B cell (primary cell): ENCODE measurements at regions not wholly inside any gene's neighbourhood (a gene's known extent, or its start where the extent isn't known, plus 50 kb on each side); places are given as distances from the start of the nearest gene placed in this dataset.

Experiments
- ATAC-seq: fragments of 200-7000 bp; cut with Tn5 transposase; one replicate; pipeline ENCODE4 v1.10.0; 2021; ENCODE audit warnings: low read depth, mild to moderate bottlenecking, moderate number of reproducible peaks, moderate library complexity
- CTCF ChIA-PET: fragments of 350-600 bp; sonication (Branson Sonifier 250); formaldehyde crosslinking; loops from one replicate; lab custom pipeline; 2021; ENCODE audit warnings: antibody characterized with exemption, inconsistent platforms; lab: Charles Lee
- POLR2A ChIA-PET: fragments of 350-600 bp; sonication (Branson Sonifier 250); formaldehyde crosslinking; loops from one replicate; lab custom pipeline; 2021; ENCODE audit warnings: antibody characterized with exemption; lab: Charles Lee
- DNase-seq: peaks from one replicate; pipeline ENCODE4 v3.0.0; 2013
- H2AFZ ChIP-seq: 2 replicates; pipeline ENCODE4 v1.6.1; 2012; ENCODE audit warnings: mild to moderate bottlenecking, low read depth, low read length; ENCODE audit not compliant: insufficient read depth, poor library complexity, severe bottlenecking
- H3K27ac ChIP-seq, 2 donors: 1 replicate in 1 of 2; 2 replicates in 1 of 2; pipeline ENCODE4 v1.5.1; 2012 to 2013; ENCODE audit warnings: low read length in 2 of 2, mild to moderate bottlenecking in 2 of 2, moderate library complexity in 1 of 2
- H3K27me3 ChIP-seq, 4 experiments: fragments of 200-600 bp in 1 of 4; sonication (generic) in 1 of 4; replicated peaks in 1 of 4; 1 replicate in 2 of 4; 2 replicates in 2 of 4; pipeline versions ENCODE4 v1.6.1 to v1.7.0; 2013 to 2016; ENCODE audit warnings: low read length in 3 of 4, mild to moderate bottlenecking in 2 of 4, mixed read lengths in 1 of 4, moderate library complexity in 1 of 4; ENCODE audit not compliant: insufficient read depth in 4 of 4, control insufficient read depth in 3 of 4; ENCODE audit errors: control extremely low read depth in 1 of 4
- H3K36me3 ChIP-seq, 2 experiments: replicated peaks in 1 of 2; 1 replicate in 1 of 2; 2 replicates in 1 of 2; pipeline versions ENCODE4 v1.6.1 to v1.7.1; 2013; ENCODE audit warnings: low read length in 1 of 2; ENCODE audit not compliant: insufficient read depth in 2 of 2, control insufficient read depth in 1 of 2; ENCODE audit errors: control extremely low read depth in 1 of 2, extremely low read depth in 1 of 2
- H3K4me1 ChIP-seq, 2 donors: fragments of 200-600 bp in 1 of 2; sonication (generic) in 1 of 2; 1 replicate in 1 of 2; 2 replicates in 1 of 2; pipeline versions ENCODE4 v1.5.1 to v1.6.1; 2013 to 2017; ENCODE audit warnings: low read length in 2 of 2; ENCODE audit not compliant: control insufficient read depth in 2 of 2, insufficient read depth in 2 of 2
- H3K4me2 ChIP-seq: replicated peaks from 2 replicates; pipeline ENCODE3; 2012; ENCODE audit warnings: mild to moderate bottlenecking, low read depth, low read length; ENCODE audit not compliant: poor library complexity, severe bottlenecking
- H3K4me3 ChIP-seq, 5 experiments: fragments of 200-600 bp in 1 of 5; sonication (generic) in 1 of 5; 1 replicate in 3 of 5; 2 replicates in 2 of 5; pipeline versions ENCODE4 v1.5.1 to v1.7.0; 2011 to 2016; ENCODE audit warnings: low read length in 4 of 5, mild to moderate bottlenecking in 4 of 5, low read depth in 2 of 5, control low read depth in 1 of 5, moderate library complexity in 1 of 5; ENCODE audit not compliant: insufficient read depth in 1 of 5; ENCODE audit errors: control extremely low read depth in 1 of 5, extremely low read depth in 1 of 5
- H3K79me2 ChIP-seq: fragments of 200-600 bp; sonication (generic); one replicate; pipeline ENCODE4 v1.6.0; 2016; ENCODE audit warnings: low read length; ENCODE audit not compliant: control insufficient read depth, insufficient read depth
- H3K9ac ChIP-seq: fragments of 200-600 bp; sonication (generic); 2 replicates; pipeline ENCODE4 v1.6.1; 2017; ENCODE audit warnings: mild to moderate bottlenecking, low read length, moderate library complexity
- H3K9me3 ChIP-seq, 3 donors: one replicate each; pipeline versions ENCODE4 v1.6.1 to v1.7.1; 2013; ENCODE audit warnings: low read length in 2 of 3; ENCODE audit not compliant: control insufficient read depth in 2 of 3, insufficient read depth in 1 of 3; ENCODE audit errors: control extremely low read depth in 1 of 3
- H4K20me1 ChIP-seq: 2 replicates; pipeline ENCODE4 v1.6.0; 2012; ENCODE audit warnings: mild to moderate bottlenecking, low read length; ENCODE audit not compliant: insufficient read depth, control insufficient read depth, poor library complexity, severe bottlenecking
- H3K27ac Mint-ChIP-seq: one replicate; pipeline ENCODE4 v1.8.0; 2021; ENCODE audit warnings: mixed read lengths
- H3K27me3 Mint-ChIP-seq: one replicate; pipeline ENCODE4 v1.8.0; 2021; ENCODE audit warnings: mixed read lengths
- H3K4me1 Mint-ChIP-seq: one replicate; pipeline ENCODE4 v1.8.0; 2021; ENCODE audit warnings: mixed read lengths
- H3K4me3 Mint-ChIP-seq: one replicate; pipeline ENCODE4 v1.8.0; 2021; ENCODE audit warnings: mixed read lengths
- H3K9me3 Mint-ChIP-seq: one replicate; pipeline ENCODE4 v1.8.0; 2022; ENCODE audit warnings: mixed read lengths; ENCODE audit not compliant: insufficient read depth
- CTCF ChIP-seq: fragments of 200-600 bp; IDR thresholded peaks from one replicate; pipeline ENCODE4 v1.8.0; 2022; ENCODE audit warnings: antibody characterized with exemption, mild to moderate bottlenecking
- EZH2 ChIP-seq: IDR thresholded peaks from 2 replicates; pipeline ENCODE4 v1.6.1; 2012; ENCODE audit warnings: borderline replicate concordance, low read depth, mild to moderate bottlenecking, moderate library complexity, low read length; ENCODE audit not compliant: insufficient read depth, poor library complexity, severe bottlenecking
- WGBS: methylation state at CpG from one replicate; pipeline ENCODE4 v1.1.5; 2013; ENCODE audit warnings: missing lambda C conversion rate; ENCODE audit not compliant: insufficient coverage; 5-methylcytosine and 5-hydroxymethylcytosine counted together
- intact Hi-C: fragments of 100-400 bp; cut with micrococcal nuclease; formaldehyde crosslinking; loops from one replicate; pipeline ENCODE4 v1.10.0; 2022

DNA sequence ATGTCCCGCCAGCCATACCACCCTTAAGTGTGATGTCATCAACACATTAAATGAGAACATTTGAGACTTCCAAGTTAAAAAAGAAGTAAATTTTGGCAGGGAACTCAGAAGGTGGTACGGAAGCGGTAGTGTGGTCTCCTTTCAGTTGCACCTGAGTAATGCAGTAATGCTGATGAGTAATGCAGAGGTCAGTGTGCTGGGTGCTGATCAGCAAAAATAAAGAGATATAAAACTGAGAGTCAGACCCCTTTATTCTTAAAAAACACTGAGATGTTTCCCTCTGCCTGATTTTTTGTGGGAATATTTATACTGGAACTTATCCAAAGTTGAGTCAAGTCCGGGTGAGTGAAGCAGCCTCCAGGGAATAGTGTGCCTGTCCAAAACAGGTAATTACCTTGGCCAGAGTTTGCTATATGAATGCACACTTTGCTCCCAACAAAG, 370.6 kb upstream of the PRICKLE1 start:
- Histone ChIP-seq H3K4me1 (no peaks in the 10 kb centered on the region), H3K27ac (no peak overlapping the region), H3K36me3 (no peaks in the 10 kb centered on the region), H3K9ac (no peak overlapping the region), H3K9me3 (no peaks in the 10 kb centered on the region), H3K79me2 (no peaks in the 10 kb centered on the region), H3K4me2 (no peak overlapping the region), H2AFZ (no peak overlapping the region), H4K20me1 (no peaks in the 10 kb centered on the region), H3K27me3 (no peaks in the 10 kb centered on the region), H3K4me3 (no peak overlapping the region)
- Mint-ChIP-seq H3K27ac (no peak overlapping the region), H3K4me1 (no peaks in the 10 kb centered on the region), H3K4me3 (no peak overlapping the region), H3K9me3 (no peaks in the 10 kb centered on the region), H3K27me3 (no peaks in the 10 kb centered on the region)
- POLR2A ChIA-PET = no interaction called here
- 92% methylated on average over 1 of the region's 4 CpGs for WGBS
- TF ChIP-seq EZH2 (no peak), CTCF (no peak)
- no peak for ATAC-seq
- CTCF ChIA-PET = no interaction called here
- DNase-seq = no peak
- intact Hi-C loops = no loop called here

DNA sequence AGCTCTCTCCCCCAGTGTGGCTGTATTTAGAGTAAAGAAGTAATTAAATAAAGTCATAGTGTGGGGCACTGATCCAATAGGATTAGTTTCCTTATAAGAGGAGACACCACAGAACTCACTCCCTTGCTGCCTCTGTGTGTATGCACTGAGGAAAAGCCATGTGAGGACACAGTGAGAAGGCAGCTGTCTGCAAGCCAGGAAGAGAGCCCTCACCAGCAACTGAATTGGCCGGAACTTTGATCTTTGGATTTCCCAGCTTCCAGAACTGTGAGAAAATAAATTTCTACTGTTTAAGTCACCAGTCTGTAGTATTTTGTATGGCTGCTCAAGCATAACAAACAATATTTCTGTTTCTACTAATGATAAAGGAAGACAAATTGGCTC, 368.7 kb upstream of the PRICKLE1 start:
- 100% methylated on average over 1 of the region's 1 CpG for WGBS
- intact Hi-C loops = no loop called here
- H3K9me3 Mint-ChIP-seq = no peaks in the 10 kb centered on the region
- Histone ChIP-seq H3K4me1 (no peaks in the 10 kb centered on the region), H3K4me2 (no peak overlapping the region), H3K27ac (no peak overlapping the region), H3K9me3 (no peaks in the 10 kb centered on the region), H3K27me3 (peaks cover 0 to 3% (median 0%) of the 10 kb centered on the region in 4 experiments), H2AFZ (no peak overlapping the region), H4K20me1 (no peaks in the 10 kb centered on the region), H3K4me3 (no peak overlapping the region), H3K79me2 (no peaks in the 10 kb centered on the region), H3K36me3 (no peaks in the 10 kb centered on the region), H3K9ac (no peak overlapping the region)
- CTCF ChIA-PET = no interaction called here
- DNase-seq (no peak), ATAC-seq (no peak)
- H3K4me1 Mint-ChIP-seq = no peaks in the 10 kb centered on the region
- no peak overlapping the region for H3K27ac Mint-ChIP-seq
- POLR2A ChIA-PET = no interaction called here
- no peaks in the 10 kb centered on the region for H3K27me3 Mint-ChIP-seq
- H3K4me3 Mint-ChIP-seq = no peak overlapping the region
- TF ChIP-seq EZH2 = no peak
